Activated T-cell treated with anti-CD3 and anti-CD28 coated beads, Interleukin-2, amount 50 U/mL, for 1 hour (primary cell): ENCODE measurements at regions not wholly inside any gene's neighbourhood (a gene's known extent, or its start where the extent isn't known, plus 50 kb on each side); places are given as distances from the start of the nearest gene placed in this dataset.

ENCODE experiments used
- DNase-seq: peaks from one replicate; pipeline ENCODE4 v3.0.0-alpha.2; 2020

DNA sequence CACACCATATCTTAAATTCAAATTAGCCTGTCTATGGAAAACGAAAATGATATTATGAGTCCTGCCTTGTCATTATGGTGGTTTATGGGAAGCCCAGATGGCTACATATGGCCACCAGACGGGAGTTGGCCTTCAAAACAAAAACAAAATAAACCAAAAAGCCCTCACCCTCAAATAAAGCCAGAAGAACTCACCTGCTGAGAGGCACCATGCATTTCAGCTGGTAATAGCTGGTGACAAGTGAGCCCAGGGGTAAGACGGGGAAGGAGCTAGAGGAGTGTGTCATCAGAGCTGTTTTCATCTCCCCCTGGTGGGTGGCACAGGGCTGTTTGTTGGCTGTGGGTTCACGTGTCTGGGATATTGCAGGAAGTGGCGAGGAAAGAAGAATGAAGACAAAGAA is 152.9 kb downstream of the EFNB2 start:
- DNase-seq = no peak

DNA sequence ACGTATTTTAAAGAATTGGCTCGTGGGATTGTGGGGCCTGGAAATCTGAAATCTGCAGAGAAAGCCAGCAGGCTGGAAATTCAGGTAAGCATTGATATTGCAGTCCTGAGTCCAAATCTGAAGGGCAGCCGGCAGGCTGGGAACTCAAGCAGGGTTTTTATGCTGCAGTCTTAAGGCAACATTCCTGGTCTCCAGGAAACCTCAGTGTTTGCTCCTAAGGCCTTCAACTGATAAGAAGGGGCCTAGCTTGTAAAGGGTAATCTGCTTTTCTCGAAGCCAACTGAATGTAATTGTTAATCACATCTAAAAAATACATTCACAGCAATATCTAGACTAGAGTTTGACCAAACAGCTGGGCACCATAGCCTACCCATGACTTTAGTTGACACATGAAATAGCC is 154.4 kb downstream of the EFNB2 start:
- DNase-seq = no peak

- no peak for DNase-seq
These were observed 157.4 kb downstream of the EFNB2 start for GRCh38 chr13:106377931-106378662.

DNA sequence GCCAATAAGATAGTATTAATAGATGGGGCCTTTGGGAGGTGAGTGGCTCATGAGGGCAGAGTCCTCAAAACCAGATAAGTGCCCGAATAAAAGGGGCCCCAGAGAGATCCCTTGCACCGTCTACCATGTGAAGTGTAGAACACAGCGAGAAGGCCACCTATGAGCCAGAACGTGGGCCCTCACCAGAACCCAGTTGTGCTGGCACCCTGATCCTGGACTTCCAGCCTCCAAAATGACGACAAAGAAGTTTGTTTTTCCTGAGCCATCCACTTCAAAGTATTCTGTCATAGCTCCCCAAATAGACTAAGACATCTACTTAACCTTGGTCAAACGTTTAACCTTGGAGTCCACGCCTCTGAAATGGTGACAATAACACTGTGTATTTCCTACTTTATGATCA is 158.1 kb downstream of the EFNB2 start:
- DNase-seq = no peak

- DNase-seq = no peak
These were observed 158.9 kb downstream of the EFNB2 start for GRCh38 chr13:106376401-106377112.

DNA sequence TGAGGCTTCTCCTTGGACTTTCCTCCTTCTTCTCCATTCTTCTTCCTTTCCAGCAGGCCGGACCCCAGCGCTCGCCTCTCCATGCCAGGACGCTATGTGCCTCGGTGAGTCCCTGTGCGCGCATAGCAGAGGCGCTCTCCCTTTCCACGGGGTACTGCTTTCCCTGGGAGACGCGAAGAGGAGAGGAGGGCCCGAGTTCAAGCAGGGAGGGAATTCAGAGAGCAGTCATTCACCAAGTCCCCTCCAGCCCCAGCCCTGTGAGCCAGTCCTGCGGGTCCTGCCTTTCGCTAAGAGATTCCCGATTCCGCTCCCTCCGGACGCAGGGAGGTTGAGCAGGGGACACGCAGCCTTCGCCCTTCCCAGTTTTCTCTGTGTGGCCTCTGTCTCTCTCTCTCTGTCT is 160.4 kb downstream of the EFNB2 start:
- DNase-seq = no peak

DNA sequence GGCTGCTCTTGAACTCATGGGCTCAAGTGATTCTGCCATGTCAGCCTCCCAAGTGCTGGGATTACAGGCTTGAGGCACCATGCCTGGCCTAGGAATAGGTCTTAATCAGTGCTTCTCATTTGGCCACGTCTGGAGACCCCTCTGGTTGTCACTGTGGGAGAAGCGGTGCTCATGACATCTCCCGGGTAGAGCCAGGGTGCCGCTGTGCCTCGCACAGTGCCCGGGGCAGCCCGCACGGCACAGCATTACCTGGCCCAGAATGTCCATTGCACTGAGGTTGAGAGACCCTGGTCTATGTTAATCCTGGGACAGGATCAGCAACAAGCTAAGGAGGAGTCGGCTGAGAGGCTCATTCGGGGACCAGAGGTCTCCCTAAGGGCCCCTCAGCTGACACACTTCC is 160.8 kb downstream of the EFNB2 start:
- no peak for DNase-seq

DNA sequence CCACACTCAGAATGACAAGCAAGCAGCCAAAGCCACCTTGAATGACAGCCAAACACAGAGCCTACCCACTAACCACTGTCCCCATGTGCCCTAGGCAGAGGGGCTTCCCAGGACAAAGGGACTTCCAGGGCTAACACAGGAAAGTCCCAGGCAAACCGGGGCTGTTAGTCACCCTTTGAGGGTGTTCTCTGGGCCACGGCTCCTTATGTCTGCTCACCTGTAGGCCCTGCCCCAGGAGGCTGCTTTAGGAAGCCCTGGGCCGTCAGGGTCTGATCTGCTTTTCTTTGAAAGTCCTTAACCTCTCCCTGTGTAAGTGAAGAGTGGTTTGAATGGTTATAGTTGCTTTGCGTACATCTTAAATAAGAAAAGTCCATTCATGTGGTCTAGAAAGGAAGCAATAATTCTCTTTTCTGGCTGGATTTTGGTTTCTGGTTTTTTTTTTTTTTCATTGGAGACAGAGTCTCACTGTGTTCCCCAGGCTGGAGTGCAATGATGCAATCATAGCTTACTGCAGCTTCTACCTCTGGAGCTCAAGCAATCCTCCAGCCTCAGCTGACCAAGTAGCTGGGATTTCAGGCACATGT is 161.4 kb downstream of the EFNB2 start:
- DNase-seq = no peak

GRCh38 chr13:106373304-106373988 is 162.0 kb downstream of the EFNB2 start:
- no peak for DNase-seq

GRCh38 chr13:106372199-106373155 is 163.0 kb downstream of the EFNB2 start:
- no peak for DNase-seq

- no peak for DNase-seq
These were observed 164.4 kb downstream of the EFNB2 start for GRCh38 chr13:106371024-106371423.

GRCh38 chr13:106369858-106370257 is 165.6 kb downstream of the EFNB2 start:
- no peak for DNase-seq

DNA sequence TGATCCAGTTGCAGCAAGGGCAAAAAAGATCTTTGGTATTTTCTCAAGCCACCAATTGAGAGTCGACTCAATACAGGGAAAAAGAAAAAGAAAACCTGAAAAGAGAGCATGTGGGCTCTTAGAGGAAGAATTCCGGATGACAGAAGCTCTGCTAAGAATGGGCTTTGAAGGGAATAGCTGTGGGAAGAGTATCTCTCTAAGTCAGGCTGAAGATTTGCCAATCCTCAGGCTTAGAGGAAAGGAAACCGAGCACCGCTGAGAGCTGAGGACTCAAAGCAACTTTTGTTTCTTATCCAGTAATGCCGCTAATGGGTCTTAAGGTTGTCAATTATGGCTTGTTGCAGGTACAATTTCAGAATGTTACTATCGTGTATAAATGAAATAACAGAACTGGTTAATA is 166.4 kb downstream of the EFNB2 start:
- no peak for DNase-seq

DNA sequence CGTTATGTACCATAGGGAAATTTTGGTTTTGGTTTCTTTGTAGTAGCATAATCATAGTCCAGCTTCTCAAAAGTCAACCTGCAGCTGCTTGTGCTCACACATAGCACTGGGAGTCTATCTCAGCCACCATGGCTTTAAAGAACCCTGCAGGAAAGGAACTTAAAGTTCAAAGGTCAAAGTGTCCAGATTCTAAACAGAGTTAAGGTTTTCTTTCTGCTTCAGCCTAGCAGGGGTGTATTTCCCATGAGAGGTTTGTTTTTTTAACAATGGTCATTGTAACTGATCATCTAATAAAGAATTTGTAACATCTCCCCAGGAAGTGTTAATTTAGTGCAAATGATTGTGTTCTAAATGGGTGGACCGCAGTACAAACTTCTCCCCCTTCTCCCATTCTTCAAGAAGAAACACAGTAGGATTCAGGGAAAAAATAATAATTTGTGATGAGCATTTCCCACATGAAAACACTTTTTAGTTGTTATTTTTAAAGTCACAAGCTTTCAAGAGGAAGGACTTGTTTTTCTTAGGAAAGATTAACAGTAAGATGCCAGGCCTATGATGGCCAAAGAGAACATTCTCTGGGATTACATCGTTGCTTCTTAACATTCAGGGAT is 168.0 kb downstream of the EFNB2 start:
- DNase-seq = no peak

DNA sequence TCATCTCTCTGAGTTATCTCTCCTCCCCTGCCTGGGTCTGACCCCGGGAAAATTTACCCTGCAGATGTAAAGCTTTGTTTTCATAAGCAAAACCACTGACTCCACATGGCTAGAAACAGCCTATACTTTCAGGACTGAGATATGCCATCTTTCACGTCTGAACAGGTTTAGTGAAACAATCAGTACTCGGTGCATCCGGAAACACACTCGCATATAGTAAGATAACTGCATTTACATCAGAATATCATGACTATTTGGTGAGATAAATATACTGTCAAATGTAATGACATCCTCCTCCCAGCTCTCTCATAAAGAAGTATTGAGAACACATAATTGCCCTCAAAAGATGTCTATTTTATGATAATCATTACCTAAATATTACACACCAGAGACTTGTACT is 172.8 kb downstream of the EFNB2 start:
- DNase-seq = no peak

DNA sequence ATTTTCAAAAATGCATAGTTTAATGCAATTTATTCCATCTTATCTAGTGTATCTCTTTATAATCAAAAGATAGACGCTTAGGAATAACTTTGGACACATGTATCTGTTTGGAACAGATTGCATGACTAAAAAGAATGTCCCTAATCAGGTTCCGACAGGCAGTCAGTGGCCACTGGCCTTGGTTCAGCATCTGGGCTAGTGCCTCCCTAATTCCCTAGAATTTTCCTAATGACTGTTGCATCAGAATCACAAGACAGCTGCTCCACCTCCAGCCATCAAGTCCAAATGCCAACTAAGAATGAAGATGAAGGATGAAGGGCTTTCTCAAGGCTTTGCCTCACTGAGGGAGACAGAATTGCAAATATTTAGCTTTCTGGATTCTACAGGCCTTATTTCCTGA is 173.8 kb downstream of the EFNB2 start:
- DNase-seq = no peak

GRCh38 chr13:106357198-106357597 is 178.3 kb downstream of the EFNB2 start:
- DNase-seq = no peak

- no peak for DNase-seq
These were observed 179.6 kb downstream of the EFNB2 start for GRCh38 chr13:106355866-106356265.

DNA sequence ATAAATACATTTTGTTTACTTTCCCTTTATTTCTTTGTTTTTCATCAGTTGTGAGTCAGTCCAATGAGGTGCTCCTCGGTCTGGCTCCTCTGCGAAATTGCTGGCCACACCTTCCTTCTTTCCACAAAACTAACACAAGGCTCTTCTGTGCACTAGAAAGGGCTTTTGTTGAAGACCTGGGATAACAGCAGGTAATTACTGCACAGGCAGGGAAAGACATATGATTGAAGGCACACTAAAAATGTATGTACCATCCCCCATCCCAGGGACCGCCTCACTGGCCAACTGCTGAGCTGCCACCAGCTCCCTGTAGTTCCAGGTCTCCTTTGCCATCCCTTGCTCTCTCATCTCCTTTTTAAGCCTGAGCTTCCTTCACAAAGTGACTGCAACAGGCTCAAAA is 180.5 kb downstream of the EFNB2 start:
- no peak for DNase-seq

DNA sequence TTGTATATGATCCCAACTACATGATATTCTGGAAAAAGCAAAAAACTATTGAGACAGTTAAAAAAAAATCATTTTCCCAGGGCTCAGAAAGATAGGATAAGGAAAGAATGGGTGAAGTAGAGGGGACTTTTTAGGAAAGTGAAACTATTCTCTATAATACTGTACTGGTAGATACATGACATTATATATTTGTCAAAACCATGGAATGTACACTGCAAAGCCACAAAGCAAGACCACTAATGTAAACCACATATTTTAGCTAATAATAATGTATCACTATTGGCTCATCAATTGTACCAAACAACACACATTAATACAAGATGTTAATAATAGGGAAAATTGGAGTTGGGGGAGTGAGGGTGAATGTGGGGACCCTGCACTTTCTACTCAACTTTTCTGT is 182.6 kb downstream of the EFNB2 start:
- DNase-seq = no peak

DNA sequence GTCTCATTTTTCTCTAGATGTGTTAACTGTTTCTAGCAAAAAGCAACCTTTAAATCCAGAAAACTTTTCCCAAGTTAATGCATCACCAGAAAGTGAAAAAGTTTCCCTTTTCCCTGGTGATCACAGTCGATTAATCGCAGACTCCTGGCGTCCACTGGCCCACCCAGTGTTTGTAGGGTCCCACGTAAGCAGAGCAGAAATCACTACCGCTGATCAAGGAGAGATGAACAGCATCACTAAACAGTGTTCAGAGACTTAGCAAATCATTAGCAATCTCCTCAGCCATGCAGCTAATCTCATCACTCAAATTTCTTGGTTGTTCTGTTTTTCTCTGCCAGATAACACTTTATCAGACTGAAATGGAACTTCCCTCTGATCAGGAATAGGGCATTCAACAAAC is 184.2 kb downstream of the EFNB2 start:
- DNase-seq = no peak

DNA sequence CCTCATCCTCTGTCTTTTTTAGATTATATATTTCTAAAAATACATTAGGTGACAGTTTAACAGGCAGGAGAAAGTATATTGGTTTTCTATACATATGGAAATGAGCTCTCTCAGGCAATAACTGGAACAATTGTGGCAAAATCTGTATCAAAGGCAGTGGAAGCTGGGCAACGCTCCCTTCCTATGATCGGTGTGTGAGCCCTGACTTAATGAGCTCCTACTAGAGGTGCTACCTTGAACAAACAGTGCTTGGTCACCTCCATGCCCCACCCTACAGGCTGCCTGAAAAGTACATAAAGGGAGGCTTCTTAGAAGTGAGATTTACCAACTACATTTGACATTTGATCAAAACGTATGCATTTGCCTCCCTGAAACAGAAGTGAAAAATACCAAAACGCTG is 185.3 kb downstream of the EFNB2 start:
- no peak for DNase-seq
